HCT116 (cell line): ENCODE measurements at regions not wholly inside any gene's neighbourhood (a gene's known extent, or its start where the extent isn't known, plus 50 kb on each side); places are given as distances from the start of the nearest gene placed in this dataset.

Experiments used
- ATAC-seq: fragments of 200-7000 bp; cut with Tn5 transposase; 2 replicates; pipeline ENCODE4 v1.9.1; 2020; ENCODE audit warnings: mild to moderate bottlenecking, moderate library complexity
- BruUV-seq: library from RNA; stranded (reverse); fragments of 400-500 nt; replicated peaks from 2 replicates; lab custom pipeline; 2021; lab: Mats Ljungman, UMichigan
- CTCF ChIA-PET: fragments of 300-600 bp; sonication (Branson Sonifier 250); formaldehyde crosslinking; loops from one replicate; lab custom pipeline; 2021; ENCODE audit warnings: antibody characterized with exemption; lab: Charles Lee
- POLR2A ChIA-PET: fragments of 300-600, 350-600 bp; sonication (Branson Sonifier 250); formaldehyde crosslinking; loops from one replicate; lab custom pipeline; 2021; ENCODE audit warnings: antibody characterized with exemption; lab: Charles Lee
- RAD21 ChIA-PET, 2 experiments: fragments of 300-600 bp; sonication (Branson Sonifier 250); formaldehyde crosslinking; loops; one replicate each; lab custom pipeline; 2023; ENCODE audit warnings: low total read pairs in 2 of 2; ENCODE audit not compliant: uncharacterized antibody in 2 of 2, unreplicated experiment in 2 of 2, low non-redundant PET in 1 of 2; lab: Charles Lee
- DNase-seq: peaks from one replicate; pipeline ENCODE4 v3.0.0-alpha.2; 2010; ENCODE audit warnings: low read depth, low spot score
- H2AFZ ChIP-seq: fragments of 200-600 bp; shearing (Covaris generic), sonication (generic); 2 replicates; pipeline ENCODE4 v1.6.1; 2017; ENCODE audit warnings: low read depth, mixed run types, mixed read lengths, antibody characterized with exemption, low read length; ENCODE audit not compliant: poor library complexity, severe bottlenecking
- H3K27ac ChIP-seq: 2 replicates; pipeline ENCODE4 v1.5.1; 2012; ENCODE audit warnings: low read depth, low read length
- H3K27me3 ChIP-seq: fragments of 200-600 bp; sonication (generic); 2 replicates; pipeline ENCODE4 v1.6.1; 2016; ENCODE audit warnings: mixed run types, low read length, mixed read lengths; ENCODE audit not compliant: insufficient read depth
- H3K36me3 ChIP-seq, 2 experiments: fragments of 200-500 bp in 1 of 2; fragments of 200-600 bp in 1 of 2; sonication (Bioruptor generic) in 1 of 2; sonication (generic) in 1 of 2; 2 replicates each; pipeline versions ENCODE4 v1.5.1 to v1.6.1; 2014 to 2016; ENCODE audit warnings: low read length in 2 of 2, inconsistent platforms in 1 of 2, mixed read lengths in 1 of 2, mixed run types in 1 of 2; ENCODE audit not compliant: insufficient read depth in 2 of 2, control insufficient read depth in 1 of 2
- H3K4me1 ChIP-seq, 2 experiments: fragments of 200-600 bp in 1 of 2; sonication (generic) in 1 of 2; 2 replicates each; pipeline versions ENCODE4 v1.5.1 to v1.6.1; 2012 to 2017; ENCODE audit warnings: low read length in 2 of 2, inconsistent platforms in 1 of 2, mild to moderate bottlenecking in 1 of 2, mixed read lengths in 1 of 2, mixed run types in 1 of 2, moderate library complexity in 1 of 2; ENCODE audit not compliant: insufficient read depth in 2 of 2, control insufficient read depth in 1 of 2
- H3K4me2 ChIP-seq: fragments of 200-600 bp; sonication (generic); 2 replicates; pipeline ENCODE4 v1.6.1; 2017; ENCODE audit warnings: mixed run types, low read length, mixed read lengths
- H3K4me3 ChIP-seq, 2 experiments: fragments of 200-600 bp in 1 of 2; sonication (generic) in 1 of 2; replicated peaks in 1 of 2; 2 replicates each; pipeline ENCODE4 v1.5.1; 2011 to 2016; ENCODE audit warnings: low read length in 2 of 2, control low read depth in 1 of 2, low read depth in 1 of 2, mild to moderate bottlenecking in 1 of 2, mixed read lengths in 1 of 2, mixed run types in 1 of 2
- H3K79me2 ChIP-seq: fragments of 200-600 bp; sonication (generic); 2 replicates; pipeline ENCODE4 v1.6.1; 2017; ENCODE audit warnings: mild to moderate bottlenecking, mixed run types, low read length, moderate library complexity, mixed read lengths; ENCODE audit not compliant: insufficient read depth
- H3K9ac ChIP-seq: fragments of 200-600 bp; sonication (generic); 2 replicates; pipeline ENCODE4 v1.6.1; 2016; ENCODE audit warnings: low read length, mixed read lengths
- H3K9me2 ChIP-seq: fragments of 200-600 bp; sonication (generic), shearing (Covaris generic); 2 replicates; pipeline ENCODE4 v1.6.1; 2017; ENCODE audit warnings: mixed run types, mild to moderate bottlenecking, moderate library complexity; ENCODE audit not compliant: insufficient read depth
- H3K9me3 ChIP-seq, 2 experiments: fragments of 200-500 bp in 1 of 2; fragments of 200-600 bp in 1 of 2; sonication (Bioruptor generic) in 1 of 2; sonication (generic) in 1 of 2; 2 replicates each; pipeline ENCODE4 v1.6.1; 2014 to 2017; ENCODE audit warnings: low read length in 2 of 2, mixed read lengths in 2 of 2, inconsistent platforms in 1 of 2, low read depth in 1 of 2, mild to moderate bottlenecking in 1 of 2, mixed run types in 1 of 2, moderate library complexity in 1 of 2; ENCODE audit not compliant: control insufficient read depth in 1 of 2, insufficient read depth in 1 of 2
- H4K20me1 ChIP-seq: fragments of 200-600 bp; sonication (generic), shearing (Covaris generic); 2 replicates; pipeline ENCODE4 v1.6.1; 2017; ENCODE audit warnings: mixed run types, mild to moderate bottlenecking, moderate library complexity; ENCODE audit not compliant: insufficient read depth
- ATF3 ChIP-seq: IDR thresholded peaks from 2 replicates; pipeline ENCODE4 v1.6.1; 2012
- CBX3 ChIP-seq: IDR thresholded peaks from 2 replicates; pipeline ENCODE4 v1.6.1; 2012; ENCODE audit warnings: low read depth
- CEBPB ChIP-seq: IDR thresholded peaks from 2 replicates; pipeline ENCODE4 v1.6.1; 2012; ENCODE audit warnings: low read depth
- CTCF ChIP-seq, 3 experiments: fragments of 200-600 bp in 1 of 3; sonication (generic) in 1 of 3; IDR thresholded peaks in 2 of 3; conservative IDR thresholded peaks in 1 of 3; 2 replicates each; pipeline ENCODE4 v1.5.1; 2012 to 2017; ENCODE audit warnings: low read depth in 2 of 3, low read length in 2 of 3, antibody characterized with exemption in 1 of 3, borderline replicate concordance in 1 of 3, control low read depth in 1 of 3, mild to moderate bottlenecking in 1 of 3, mixed read lengths in 1 of 3, mixed run types in 1 of 3, moderate library complexity in 1 of 3; ENCODE audit not compliant: insufficient read depth in 1 of 3
- ELF1 ChIP-seq: IDR thresholded peaks from 2 replicates; pipeline ENCODE4 v1.6.1; 2012; ENCODE audit warnings: low read depth, borderline replicate concordance
- EZH2 ChIP-seq: fragments of 200-600 bp; sonication (generic); IDR thresholded peaks from 2 replicates; pipeline ENCODE4 v1.6.1; 2017; ENCODE audit warnings: antibody characterized with exemption, mixed run types
- FOSL1 ChIP-seq: IDR thresholded peaks from 2 replicates; pipeline ENCODE4 v1.6.1; 2012; ENCODE audit warnings: low read depth
- JUND ChIP-seq: IDR thresholded peaks from 2 replicates; pipeline ENCODE4 v1.6.1; 2012
- MAX ChIP-seq: IDR thresholded peaks from 2 replicates; pipeline ENCODE4 v1.6.1; 2012
- POLR2A ChIP-seq: IDR thresholded peaks from 2 replicates; pipeline ENCODE4 v1.7.0; 2011; ENCODE audit warnings: borderline replicate concordance; ENCODE audit not compliant: insufficient read depth, insufficient read length; ENCODE audit errors: extremely low read depth
- REST ChIP-seq: IDR thresholded peaks from 2 replicates; pipeline ENCODE4 v1.6.1; 2012; ENCODE audit warnings: low read depth
- SIN3A ChIP-seq: IDR thresholded peaks from 2 replicates; pipeline ENCODE4 v1.6.1; 2012; ENCODE audit warnings: low read depth
- SP1 ChIP-seq: IDR thresholded peaks from 2 replicates; pipeline ENCODE4 v1.6.1; 2012; ENCODE audit warnings: low read depth
- SRF ChIP-seq: IDR thresholded peaks from 2 replicates; pipeline ENCODE4 v1.6.1; 2012; ENCODE audit warnings: low read depth
- TCF7L2 ChIP-seq: IDR thresholded peaks from 2 replicates; pipeline ENCODE4 v1.7.0; 2011; ENCODE audit warnings: borderline replicate concordance, inconsistent platforms; ENCODE audit not compliant: insufficient read depth, insufficient read length; ENCODE audit errors: extremely low read depth
- YY1 ChIP-seq: IDR thresholded peaks from 2 replicates; pipeline ENCODE4 v1.6.1; 2011; ENCODE audit warnings: low read length, low read depth, moderate library complexity, mild to moderate bottlenecking; ENCODE audit not compliant: insufficient replicate concordance; ENCODE audit errors: extremely low read depth
- ZBTB33 ChIP-seq: IDR thresholded peaks from 2 replicates; pipeline ENCODE4 v1.6.1; 2011; ENCODE audit warnings: mild to moderate bottlenecking, low read length, moderate library complexity; ENCODE audit not compliant: insufficient replicate concordance; ENCODE audit errors: extremely low read depth
- ZNF274 ChIP-seq: fragments of 200-500 bp; sonication (Bioruptor generic); IDR thresholded peaks from 2 replicates; pipeline ENCODE4 v1.6.1; 2014; ENCODE audit warnings: mild to moderate bottlenecking, low read depth, low read length, inconsistent platforms
- intact Hi-C: fragments of 100-400 bp; cut with micrococcal nuclease; formaldehyde crosslinking; loops from 2 replicates; pipeline ENCODE4 v1.10.0; 2022

GRCh38 chr3:104281713-104282112, 1085.0 kb upstream of the ALCAM start:
- Histone ChIP-seq H3K27ac (no peak overlapping the region), H3K4me2 (no peak overlapping the region), H3K4me3 (no peak overlapping the region), H3K36me3 (peaks cover 0 to 22% of the 10 kb centered on the region in 2 experiments; a peak in 1 of 4 replicates), H3K9me2 (no peaks in the 10 kb centered on the region), H3K4me1 (no peaks in the 10 kb centered on the region), H2AFZ (no peak overlapping the region), H4K20me1 (no peaks in the 10 kb centered on the region), H3K79me2 (no peaks in the 10 kb centered on the region), H3K9ac (no peak overlapping the region), H3K27me3 (no peaks in the 10 kb centered on the region), H3K9me3 (peaks cover 0 to 9% of the 10 kb centered on the region in 2 experiments; a peak in 2 of 4 replicates)
- BruUV-seq = no TSS peak
- ChIA-PET POLR2A (no interaction called here), RAD21 (no interaction called here), CTCF (no interaction called here)
- intact Hi-C loops = loop anchor here (10.0 kb wide), 1 partner anchor 57 kb away; no protein-coding TSS in a partner anchor
- ATAC-seq (no peak), DNase-seq (no peak)
- no peak for TF ChIP-seq SRF
- TF ChIP-seq TCF7L2 = no peak
- TF ChIP-seq YY1 = no peak
- TF ChIP-seq CEBPB = no peak
- TF ChIP-seq ZBTB33 = no peak
- no peak for TF ChIP-seq SIN3A
- TF ChIP-seq ELF1 = no peak
- TF ChIP-seq CTCF (IDR thresholded peaks at IDR 0.05 in 2 of 3, conservative IDR thresholded peaks at IDR 0.05 in 1 of 3; ENCODE audit: borderline replicate concordance in 1 of 3, insufficient read depth in 1 of 3, low read depth in 2 of 3, low read length in 2 of 3) = no peak
- no peak for TF ChIP-seq ZNF274
- TF ChIP-seq CBX3 = no peak
- no peak for TF ChIP-seq REST
- TF ChIP-seq POLR2A = no peak
- TF ChIP-seq FOSL1 = no peak
- TF ChIP-seq MAX = no peak
- TF ChIP-seq ATF3 = no peak
- no peak for TF ChIP-seq SP1
- TF ChIP-seq EZH2 = no peak
- no peak for TF ChIP-seq JUND
